ENCODE measurements at regions not wholly inside any gene's neighbourhood (a gene's known extent, or its start where the extent isn't known, plus 50 kb on each side); places are given as distances from the start of the nearest gene placed in this dataset.

DNA sequence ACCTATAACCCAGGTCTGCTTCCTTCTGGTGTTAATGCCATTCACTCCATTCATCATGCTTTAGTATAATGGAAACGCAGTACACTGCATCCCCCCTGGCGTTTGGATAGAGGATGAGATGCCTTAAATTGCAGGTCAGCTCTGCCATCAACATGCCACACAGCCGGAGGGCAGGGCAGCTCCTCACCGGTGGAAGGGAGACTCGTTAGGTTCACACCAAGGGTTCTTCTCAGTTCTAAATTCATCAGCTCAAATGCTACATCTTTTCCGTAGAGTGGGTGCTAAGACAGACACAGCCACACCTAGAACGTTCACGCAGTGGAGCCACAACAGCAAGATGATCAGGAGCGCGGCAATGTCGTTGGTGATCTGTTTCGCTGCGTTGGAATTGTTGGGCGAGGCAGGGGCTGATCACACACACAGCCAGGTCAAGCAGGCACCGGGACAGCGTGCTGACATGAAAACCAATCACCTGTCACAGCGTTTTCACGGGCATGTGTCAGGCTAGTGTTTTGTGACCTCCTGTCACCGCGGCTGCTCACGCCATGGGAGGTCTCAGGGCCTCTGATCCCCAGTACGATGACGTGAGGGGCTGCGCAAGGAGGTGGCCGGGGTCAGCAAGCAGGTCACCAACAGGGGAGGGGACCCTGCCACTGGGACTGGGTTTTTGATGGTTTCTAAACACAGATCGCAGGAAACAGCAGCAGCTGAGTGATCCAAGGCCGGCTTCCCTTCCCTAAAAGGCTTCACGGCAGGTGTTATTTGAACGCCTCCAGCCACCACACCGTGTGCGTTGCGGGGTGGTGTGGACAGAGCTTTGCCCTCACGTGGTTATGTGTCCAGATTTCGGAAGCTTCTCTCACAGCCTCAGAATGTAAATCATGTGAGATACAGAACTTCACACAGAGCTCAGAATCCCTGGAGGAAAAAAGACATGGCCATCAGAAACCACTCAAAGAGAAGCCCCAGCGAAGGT is 94.3 kb upstream of the IRS2 start:
- no peaks in the 10 kb centered on the region for H3K36me3 ChIP-seq (ENCODE audit: control insufficient read depth in 4 of 4, insufficient read depth in 4 of 4, low read length in 4 of 4)
- DNase-seq (no peak), ATAC-seq (ENCODE audit: insufficient read depth, low FRiP score) (no peak)
- H3K4me3 ChIP-seq: no peak overlapping the region
- H3K9me3 ChIP-seq (ENCODE audit: control insufficient read depth in 4 of 4, insufficient read depth in 3 of 4, low read length in 3 of 4): no peaks in the 10 kb centered on the region
- no peak overlapping the region for H3K27ac ChIP-seq (ENCODE audit: low read depth in 1 of 2, low read length in 1 of 2)
- TF ChIP-seq, protein P1, sequence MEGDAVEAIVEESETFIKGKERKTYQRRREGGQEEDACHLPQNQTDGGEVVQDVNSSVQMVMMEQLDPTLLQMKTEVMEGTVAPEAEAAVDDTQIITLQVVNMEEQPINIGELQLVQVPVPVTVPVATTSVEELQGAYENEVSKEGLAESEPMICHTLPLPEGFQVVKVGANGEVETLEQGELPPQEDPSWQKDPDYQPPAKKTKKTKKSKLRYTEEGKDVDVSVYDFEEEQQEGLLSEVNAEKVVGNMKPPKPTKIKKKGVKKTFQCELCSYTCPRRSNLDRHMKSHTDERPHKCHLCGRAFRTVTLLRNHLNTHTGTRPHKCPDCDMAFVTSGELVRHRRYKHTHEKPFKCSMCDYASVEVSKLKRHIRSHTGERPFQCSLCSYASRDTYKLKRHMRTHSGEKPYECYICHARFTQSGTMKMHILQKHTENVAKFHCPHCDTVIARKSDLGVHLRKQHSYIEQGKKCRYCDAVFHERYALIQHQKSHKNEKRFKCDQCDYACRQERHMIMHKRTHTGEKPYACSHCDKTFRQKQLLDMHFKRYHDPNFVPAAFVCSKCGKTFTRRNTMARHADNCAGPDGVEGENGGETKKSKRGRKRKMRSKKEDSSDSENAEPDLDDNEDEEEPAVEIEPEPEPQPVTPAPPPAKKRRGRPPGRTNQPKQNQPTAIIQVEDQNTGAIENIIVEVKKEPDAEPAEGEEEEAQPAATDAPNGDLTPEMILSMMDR (IDR thresholded peaks at IDR 0.05; ENCODE audit: control extremely low read depth, extremely low read depth): no peak
- WGBS, 2 donors: 82 to 90% methylated on average over 35 of the region's 35 CpGs
- peaks cover 0 to 2% (median 0%) of the 10 kb centered on the region in 5 donors for H3K4me1 ChIP-seq (ENCODE audit: control insufficient read depth in 5 of 5, insufficient read depth in 5 of 5, low read length in 5 of 5)
- peaks cover 0 to 11% (median 2%) of the 10 kb centered on the region in 3 donors for H3K27me3 ChIP-seq (ENCODE audit: control insufficient read depth in 3 of 3, insufficient read depth in 3 of 3, low read length in 2 of 3)
- no peak overlapping the region for H3K9ac ChIP-seq (ENCODE audit: insufficient read depth in 1 of 2, low read length in 2 of 2)

GRCh38 chr13:109879338-109879737 is 93.0 kb upstream of the IRS2 start:
- ATAC-seq (ENCODE audit: insufficient read depth, low FRiP score) (no peak), DNase-seq (no peak)
- H3K4me1 ChIP-seq (ENCODE audit: control insufficient read depth in 5 of 5, insufficient read depth in 5 of 5, low read length in 5 of 5): peaks cover 0 to 5% (median 2%) of the 10 kb centered on the region in 5 donors
- H3K27me3 ChIP-seq (ENCODE audit: control insufficient read depth in 3 of 3, insufficient read depth in 3 of 3, low read length in 2 of 3): peaks cover 0 to 11% (median 2%) of the 10 kb centered on the region in 3 donors
- TF ChIP-seq, protein P1 (IDR thresholded peaks at IDR 0.05; ENCODE audit: control extremely low read depth, extremely low read depth): no peak
- H3K36me3 ChIP-seq (ENCODE audit: control insufficient read depth in 4 of 4, insufficient read depth in 4 of 4, low read length in 4 of 4): no peaks in the 10 kb centered on the region
- no peak overlapping the region for H3K4me3 ChIP-seq
- H3K9ac ChIP-seq (ENCODE audit: insufficient read depth in 1 of 2, low read length in 2 of 2): no peak overlapping the region
- H3K27ac ChIP-seq (ENCODE audit: low read depth in 1 of 2, low read length in 1 of 2): no peak overlapping the region
- WGBS, 2 donors: 91 to 96% methylated on average over 6 of the region's 6 CpGs
- no peaks in the 10 kb centered on the region for H3K9me3 ChIP-seq (ENCODE audit: control insufficient read depth in 4 of 4, insufficient read depth in 3 of 4, low read length in 3 of 4)

DNA sequence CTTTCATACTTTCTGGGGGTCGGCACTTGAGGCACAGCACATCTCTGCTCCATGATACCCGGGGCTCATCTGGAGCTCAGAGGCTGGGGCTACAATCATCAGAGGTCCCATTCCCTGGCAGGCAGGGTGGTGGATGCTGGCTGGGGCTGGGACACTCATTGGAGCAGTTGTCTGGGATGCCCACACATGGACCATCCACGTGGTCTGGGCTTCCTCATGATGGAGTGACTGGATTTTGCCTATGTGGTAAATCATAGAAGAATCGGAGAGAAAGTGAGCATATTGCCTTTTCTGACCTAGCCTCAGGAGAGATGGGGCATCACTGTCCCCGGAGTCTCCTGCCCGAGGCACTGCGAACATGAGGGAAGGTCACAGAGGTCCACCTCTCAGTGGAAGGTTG is 91.4 kb upstream of the IRS2 start:
- H3K27me3 ChIP-seq (ENCODE audit: control insufficient read depth in 3 of 3, insufficient read depth in 3 of 3, low read length in 2 of 3): peaks cover 0 to 8% (median 2%) of the 10 kb centered on the region in 3 donors
- DNase-seq (no peak), ATAC-seq (ENCODE audit: insufficient read depth, low FRiP score) (no peak)
- H3K9ac ChIP-seq (ENCODE audit: insufficient read depth in 1 of 2, low read length in 2 of 2): no peak overlapping the region
- 92 to 93% methylated on average over 7 of the region's 7 CpGs for WGBS, 2 donors
- TF ChIP-seq, protein P1 (IDR thresholded peaks at IDR 0.05; ENCODE audit: control extremely low read depth, extremely low read depth): no peak
- H3K4me1 ChIP-seq (ENCODE audit: control insufficient read depth in 5 of 5, insufficient read depth in 5 of 5, low read length in 5 of 5): peaks cover 0 to 5% (median 2%) of the 10 kb centered on the region in 5 donors
- H3K9me3 ChIP-seq (ENCODE audit: control insufficient read depth in 4 of 4, insufficient read depth in 3 of 4, low read length in 3 of 4): no peaks in the 10 kb centered on the region
- no peaks in the 10 kb centered on the region for H3K36me3 ChIP-seq (ENCODE audit: control insufficient read depth in 4 of 4, insufficient read depth in 4 of 4, low read length in 4 of 4)
- H3K27ac ChIP-seq (ENCODE audit: low read depth in 1 of 2, low read length in 1 of 2): no peak overlapping the region
- no peak overlapping the region for H3K4me3 ChIP-seq
